ENCODE measurements at regions not wholly inside any gene's neighbourhood (a gene's known extent, or its start where the extent isn't known, plus 50 kb on each side); places are given as distances from the start of the nearest gene placed in this dataset.

GRCh38 chr22:48316257-48317250 lies 1511.1 kb downstream of the BRD1 start:
- TF ChIP-seq CTCF (IDR thresholded peaks at IDR 0.05 in 8 of 11, conservative IDR thresholded peaks at IDR 0.05 in 3 of 11) (no peak), POLR2A (IDR thresholded peaks at IDR 0.05) (no peak)

All from spleen (tissue), 7 donors.